ENCODE measurements at regions not wholly inside any gene's neighbourhood (a gene's known extent, or its start where the extent isn't known, plus 50 kb on each side); places are given as distances from the start of the nearest gene placed in this dataset.

DNA sequence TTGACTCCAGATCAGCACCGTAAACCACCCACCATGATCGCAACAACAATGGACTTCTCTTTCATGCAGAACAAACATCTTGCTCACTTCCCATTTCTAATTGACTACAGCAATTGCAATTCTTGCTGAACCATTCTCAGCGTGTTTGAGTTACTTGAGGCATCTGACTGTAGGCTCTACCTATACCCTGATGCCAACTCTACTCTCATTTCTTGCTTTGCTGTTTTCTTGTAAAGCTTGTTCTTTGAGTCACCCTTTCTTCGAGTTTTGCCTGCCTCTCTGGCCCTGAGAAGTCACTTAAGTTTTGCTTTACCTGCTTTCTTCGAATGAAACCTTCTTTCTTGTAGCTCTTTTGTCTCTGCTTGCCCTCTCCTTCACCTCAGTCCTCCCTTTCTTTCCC lies 160.5 kb upstream of the RND3 start:
- ChIA-PET POLR2A (no interaction called here), CTCF (no interaction called here)
- Mint-ChIP-seq H3K4me3 (ENCODE audit: unreplicated experiment) (no peak overlapping the region), H3K4me1 (ENCODE audit: low read depth, unreplicated experiment) (peaks cover 23% of the 10 kb centered on the region), H3K27me3 (ENCODE audit: insufficient read depth, unreplicated experiment) (no peaks in the 10 kb centered on the region), H3K27ac (ENCODE audit: unreplicated experiment) (no peak overlapping the region), H3K9me3 (ENCODE audit: unreplicated experiment) (no peaks in the 10 kb centered on the region), H3K36me3 (ENCODE audit: insufficient read depth, unreplicated experiment) (no peaks in the 10 kb centered on the region)
- no peaks in the 10 kb centered on the region for H3K36me3 ChIP-seq (ENCODE audit: control insufficient read depth, insufficient read depth, low read length)
- no peak for DNase-seq
- intact Hi-C loops (cut with micrococcal nuclease; ENCODE audit: unreplicated experiment): loop anchor here (10.0 kb wide), 1 partner anchor 407 kb away; no protein-coding TSS in a partner anchor
- no TSS peak for BruUV-seq (replicated peaks)
- H3K27me3 ChIP-seq (replicated peaks; ENCODE audit: control insufficient read depth, insufficient read depth, low read length): no peaks in the 10 kb centered on the region
- peaks cover 33% of the 10 kb centered on the region for H3K4me1 ChIP-seq
- no peaks in the 10 kb centered on the region for H3K9me3 ChIP-seq
- TF ChIP-seq, protein P1, sequence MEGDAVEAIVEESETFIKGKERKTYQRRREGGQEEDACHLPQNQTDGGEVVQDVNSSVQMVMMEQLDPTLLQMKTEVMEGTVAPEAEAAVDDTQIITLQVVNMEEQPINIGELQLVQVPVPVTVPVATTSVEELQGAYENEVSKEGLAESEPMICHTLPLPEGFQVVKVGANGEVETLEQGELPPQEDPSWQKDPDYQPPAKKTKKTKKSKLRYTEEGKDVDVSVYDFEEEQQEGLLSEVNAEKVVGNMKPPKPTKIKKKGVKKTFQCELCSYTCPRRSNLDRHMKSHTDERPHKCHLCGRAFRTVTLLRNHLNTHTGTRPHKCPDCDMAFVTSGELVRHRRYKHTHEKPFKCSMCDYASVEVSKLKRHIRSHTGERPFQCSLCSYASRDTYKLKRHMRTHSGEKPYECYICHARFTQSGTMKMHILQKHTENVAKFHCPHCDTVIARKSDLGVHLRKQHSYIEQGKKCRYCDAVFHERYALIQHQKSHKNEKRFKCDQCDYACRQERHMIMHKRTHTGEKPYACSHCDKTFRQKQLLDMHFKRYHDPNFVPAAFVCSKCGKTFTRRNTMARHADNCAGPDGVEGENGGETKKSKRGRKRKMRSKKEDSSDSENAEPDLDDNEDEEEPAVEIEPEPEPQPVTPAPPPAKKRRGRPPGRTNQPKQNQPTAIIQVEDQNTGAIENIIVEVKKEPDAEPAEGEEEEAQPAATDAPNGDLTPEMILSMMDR (IDR thresholded peaks at IDR 0.05; ENCODE audit: insufficient read depth in 1 of 2, low read depth in 1 of 2, low read length in 1 of 2, severe bottlenecking in 1 of 2, unreplicated experiment in 1 of 2): no peak
- no peak overlapping the region for H3K4me3 ChIP-seq (ENCODE audit: low read depth, low read length)

DNA sequence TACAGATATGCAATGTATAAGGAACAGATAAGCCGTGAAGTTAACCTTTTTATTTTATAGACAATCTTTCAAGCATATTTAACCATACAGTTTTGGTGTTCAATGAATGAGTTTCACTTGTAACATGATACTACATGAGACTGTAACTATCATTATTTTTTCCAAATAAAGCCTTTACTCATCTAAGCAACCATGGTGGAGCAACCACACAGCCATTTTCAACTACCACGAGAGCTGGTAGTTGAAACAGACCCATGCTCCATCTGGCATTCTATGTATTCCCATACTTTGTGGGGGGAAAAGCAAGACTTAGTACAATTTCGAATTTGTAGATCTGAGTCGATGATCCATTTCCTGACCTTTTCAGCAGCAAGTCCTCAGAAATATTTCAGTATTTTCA lies 159.3 kb upstream of the RND3 start:
- Mint-ChIP-seq H3K36me3 (ENCODE audit: insufficient read depth, unreplicated experiment) (no peaks in the 10 kb centered on the region), H3K27me3 (ENCODE audit: insufficient read depth, unreplicated experiment) (no peaks in the 10 kb centered on the region), H3K4me1 (ENCODE audit: low read depth, unreplicated experiment) (peaks cover 23% of the 10 kb centered on the region), H3K9me3 (ENCODE audit: unreplicated experiment) (no peaks in the 10 kb centered on the region), H3K4me3 (ENCODE audit: unreplicated experiment) (no peak overlapping the region), H3K27ac (ENCODE audit: unreplicated experiment) (peak overlapping the region; percentile 11)
- BruUV-seq (replicated peaks): no TSS peak
- no peak for DNase-seq
- no peaks in the 10 kb centered on the region for H3K36me3 ChIP-seq (ENCODE audit: control insufficient read depth, insufficient read depth, low read length)
- CTCF ChIA-PET: no interaction called here
- TF ChIP-seq, protein P1 (IDR thresholded peaks at IDR 0.05; ENCODE audit: insufficient read depth in 1 of 2, low read depth in 1 of 2, low read length in 1 of 2, severe bottlenecking in 1 of 2, unreplicated experiment in 1 of 2): no peak
- POLR2A ChIA-PET: no interaction called here
- intact Hi-C loops (cut with micrococcal nuclease; ENCODE audit: unreplicated experiment): loop anchor here (10.0 kb wide), 1 partner anchor 408 kb away; no protein-coding TSS in a partner anchor
- no peak overlapping the region for H3K4me3 ChIP-seq (ENCODE audit: low read depth, low read length)
- no peaks in the 10 kb centered on the region for H3K27me3 ChIP-seq (replicated peaks; ENCODE audit: control insufficient read depth, insufficient read depth, low read length)
- no peaks in the 10 kb centered on the region for H3K9me3 ChIP-seq
- peaks cover 33% of the 10 kb centered on the region for H3K4me1 ChIP-seq

DNA sequence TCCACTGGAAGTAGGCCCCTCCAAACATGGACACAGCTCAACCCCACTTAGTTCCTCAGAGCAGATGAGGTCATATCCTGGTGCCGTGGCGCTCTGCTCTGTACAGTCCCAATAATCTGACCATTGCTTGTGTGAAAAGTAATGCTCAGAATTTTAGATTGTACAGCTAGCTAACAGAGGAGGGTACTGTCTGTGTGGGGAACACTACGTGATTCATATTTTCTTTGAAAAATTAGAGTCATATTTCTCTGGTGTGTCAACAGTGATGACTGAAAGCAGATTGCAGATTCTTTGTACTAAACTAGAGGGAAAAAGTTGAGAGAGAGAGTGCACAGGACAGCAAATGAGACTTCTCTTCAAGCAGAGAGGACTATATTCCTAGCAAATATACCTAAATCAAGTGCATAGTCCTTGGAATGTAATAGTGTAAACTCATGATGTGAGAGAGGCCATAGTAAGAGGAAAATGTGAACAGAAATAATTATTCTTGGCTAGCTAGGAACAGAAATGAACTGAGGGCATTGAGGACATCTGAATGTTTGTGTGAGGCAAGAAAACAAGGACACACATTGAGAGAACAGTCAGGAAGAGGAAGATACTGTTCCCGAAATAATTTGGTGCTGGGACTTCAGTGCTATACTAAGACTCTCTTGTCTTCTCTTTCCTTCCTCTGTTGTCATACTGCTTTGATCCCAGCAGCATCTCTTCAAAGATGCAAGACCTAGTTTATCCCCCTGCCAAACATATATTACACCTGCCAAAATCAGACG lies 157.0 kb upstream of the RND3 start:
- Histone ChIP-seq H3K36me3 (ENCODE audit: control insufficient read depth, insufficient read depth, low read length) (no peaks in the 10 kb centered on the region), H3K4me1 (peaks cover 33% of the 10 kb centered on the region), H3K4me3 (ENCODE audit: low read depth, low read length) (no peak overlapping the region), H3K27me3 (replicated peaks; ENCODE audit: control insufficient read depth, insufficient read depth, low read length) (no peaks in the 10 kb centered on the region), H3K9me3 (no peaks in the 10 kb centered on the region)
- no peak for DNase-seq
- POLR2A ChIA-PET: no interaction called here
- intact Hi-C loops (cut with micrococcal nuclease; ENCODE audit: unreplicated experiment): loop anchor here (10.0 kb wide), 1 partner anchor 410 kb away; no protein-coding TSS in a partner anchor
- BruUV-seq (replicated peaks): no TSS peak
- no peak overlapping the region for H3K27ac Mint-ChIP-seq (ENCODE audit: unreplicated experiment)
- no peaks in the 10 kb centered on the region for H3K27me3 Mint-ChIP-seq (ENCODE audit: insufficient read depth, unreplicated experiment)
- TF ChIP-seq, protein P1 (IDR thresholded peaks at IDR 0.05; ENCODE audit: insufficient read depth in 1 of 2, low read depth in 1 of 2, low read length in 1 of 2, severe bottlenecking in 1 of 2, unreplicated experiment in 1 of 2): no peak
- H3K9me3 Mint-ChIP-seq (ENCODE audit: unreplicated experiment): no peaks in the 10 kb centered on the region
- peaks cover 29% of the 10 kb centered on the region for H3K4me1 Mint-ChIP-seq (ENCODE audit: low read depth, unreplicated experiment)
- CTCF ChIA-PET: no interaction called here
- no peaks in the 10 kb centered on the region for H3K36me3 Mint-ChIP-seq (ENCODE audit: insufficient read depth, unreplicated experiment)
- no peak overlapping the region for H3K4me3 Mint-ChIP-seq (ENCODE audit: unreplicated experiment)
